ENCODE measurements at regions not wholly inside any gene's neighbourhood (a gene's known extent, or its start where the extent isn't known, plus 50 kb on each side); places are given as distances from the start of the nearest gene placed in this dataset.

DNA sequence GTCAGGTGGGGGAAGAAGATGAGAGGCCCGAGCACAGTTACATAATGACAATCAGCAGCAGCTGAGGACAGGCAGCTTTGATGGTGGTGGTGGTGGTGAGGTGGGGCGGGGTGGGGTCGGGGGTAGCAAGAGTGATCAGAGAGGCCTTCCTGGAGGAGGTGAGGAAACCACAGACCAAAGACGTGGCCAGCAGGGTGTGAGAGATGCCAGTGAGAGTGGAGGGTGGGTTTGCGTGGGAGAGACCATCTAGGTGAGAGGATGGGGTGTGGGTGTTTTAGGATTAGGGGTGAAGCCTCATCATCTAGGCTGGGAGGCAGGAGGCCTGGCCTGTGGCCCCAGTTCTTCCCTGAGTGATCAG is 76.0 kb upstream of the TOX2 start:
- no peak for TF ChIP-seq TSC22D2 (CRISPR knock-in tag; IDR thresholded peaks at IDR 0.05; ENCODE audit: borderline replicate concordance)
- TF ChIP-seq TRIM24 (CRISPR knock-in tag; IDR thresholded peaks at IDR 0.05), result no peak
- TF ChIP-seq POLR2A (IDR thresholded peaks at IDR 0.05; ENCODE audit: insufficient read depth in 1 of 2, low read depth in 2 of 2, low read length in 2 of 2), result no peak
- TF ChIP-seq, protein P1, sequence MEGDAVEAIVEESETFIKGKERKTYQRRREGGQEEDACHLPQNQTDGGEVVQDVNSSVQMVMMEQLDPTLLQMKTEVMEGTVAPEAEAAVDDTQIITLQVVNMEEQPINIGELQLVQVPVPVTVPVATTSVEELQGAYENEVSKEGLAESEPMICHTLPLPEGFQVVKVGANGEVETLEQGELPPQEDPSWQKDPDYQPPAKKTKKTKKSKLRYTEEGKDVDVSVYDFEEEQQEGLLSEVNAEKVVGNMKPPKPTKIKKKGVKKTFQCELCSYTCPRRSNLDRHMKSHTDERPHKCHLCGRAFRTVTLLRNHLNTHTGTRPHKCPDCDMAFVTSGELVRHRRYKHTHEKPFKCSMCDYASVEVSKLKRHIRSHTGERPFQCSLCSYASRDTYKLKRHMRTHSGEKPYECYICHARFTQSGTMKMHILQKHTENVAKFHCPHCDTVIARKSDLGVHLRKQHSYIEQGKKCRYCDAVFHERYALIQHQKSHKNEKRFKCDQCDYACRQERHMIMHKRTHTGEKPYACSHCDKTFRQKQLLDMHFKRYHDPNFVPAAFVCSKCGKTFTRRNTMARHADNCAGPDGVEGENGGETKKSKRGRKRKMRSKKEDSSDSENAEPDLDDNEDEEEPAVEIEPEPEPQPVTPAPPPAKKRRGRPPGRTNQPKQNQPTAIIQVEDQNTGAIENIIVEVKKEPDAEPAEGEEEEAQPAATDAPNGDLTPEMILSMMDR (CRISPR knock-in tag; IDR thresholded peaks at IDR 0.05), result no peak
- no peak for TF ChIP-seq CEBPB (IDR thresholded peaks at IDR 0.05; ENCODE audit: borderline replicate concordance, low read depth, low read length)
- TF ChIP-seq REST (IDR thresholded peaks at IDR 0.05; ENCODE audit: borderline replicate concordance in 1 of 2, low read depth in 1 of 2, low read length in 2 of 2), result no peak
- TF ChIP-seq ARNTL (CRISPR knock-in tag; IDR thresholded peaks at IDR 0.05), result no peak
- no peak for TF ChIP-seq FOXC1 (CRISPR knock-in tag; IDR thresholded peaks at IDR 0.05; ENCODE audit: borderline replicate concordance)
- no peak for TF ChIP-seq THRA (CRISPR knock-in tag; IDR thresholded peaks at IDR 0.05; ENCODE audit: borderline replicate concordance)
- no peak for TF ChIP-seq THAP11 (CRISPR knock-in tag; IDR thresholded peaks at IDR 0.05)
- TF ChIP-seq ZNF761 (CRISPR knock-in tag; conservative IDR thresholded peaks at IDR 0.05), result no peak
- TF ChIP-seq NCOR1 (IDR thresholded peaks at IDR 0.05; ENCODE audit: borderline replicate concordance, low read length), result no peak

All from HepG2 (cell line).